Activated naive CD8-positive, alpha-beta T cell treated with anti-CD3 and anti-CD28 coated beads, Interleukin-2, amount 10 ng/mL, durations not matched to agents 7 days and 5 days (primary cell): ENCODE measurements at regions not wholly inside any gene's neighbourhood (a gene's known extent, or its start where the extent isn't known, plus 50 kb on each side); places are given as distances from the start of the nearest gene placed in this dataset. TPM values are rescaled to one million over a fixed set of nuclear protein-coding genes. Genes with fewer than 3 reads are reported as not detected.
"Not testable (repeated sequence)": the region's sequence is repeated elsewhere in the genome, so short reads cannot be mapped to it uniquely, and the experiment has no call there.

ENCODE experiments used
- ATAC-seq: fragments of 150-1000 bp; cut with Tn5 transposase; one replicate; pipeline ENCODE4 v1.10.0; 2021; ENCODE audit warnings: low read depth, moderate library complexity
- POLR2A ChIA-PET: fragments of 350-600 bp; sonication (Branson Sonifier 250); formaldehyde crosslinking; loops from one replicate; lab custom pipeline; 2021; ENCODE audit warnings: antibody characterized with exemption; lab: Charles Lee
- DNase-seq: peaks from one replicate; pipeline ENCODE4 v3.0.0; 2021
- H3K27ac Mint-ChIP-seq: one replicate; pipeline ENCODE4 v1.8.0; 2022; ENCODE audit warnings: mild to moderate bottlenecking, mixed read lengths
- H3K27me3 Mint-ChIP-seq: one replicate; pipeline ENCODE4 v1.8.0; 2022; ENCODE audit warnings: mild to moderate bottlenecking, moderate library complexity, mixed read lengths
- H3K36me3 Mint-ChIP-seq: one replicate; pipeline ENCODE4 v1.8.0; 2021; ENCODE audit warnings: mild to moderate bottlenecking, mixed read lengths
- H3K4me1 Mint-ChIP-seq: one replicate; pipeline ENCODE4 v1.8.0; 2021; ENCODE audit warnings: mixed read lengths
- H3K4me3 Mint-ChIP-seq: one replicate; pipeline ENCODE4 v1.8.0; 2022; ENCODE audit warnings: mild to moderate bottlenecking, moderate library complexity, mixed read lengths
- H3K9me3 Mint-ChIP-seq: one replicate; pipeline ENCODE4 v1.8.0; 2021; ENCODE audit warnings: mixed read lengths
- microRNA-seq: library from miRNA; unstranded; fragments of <30 nt; microRNA quantifications from one replicate; pipeline ENCODE4 v1.2.0, GENCODE V29; 2022

DNA sequence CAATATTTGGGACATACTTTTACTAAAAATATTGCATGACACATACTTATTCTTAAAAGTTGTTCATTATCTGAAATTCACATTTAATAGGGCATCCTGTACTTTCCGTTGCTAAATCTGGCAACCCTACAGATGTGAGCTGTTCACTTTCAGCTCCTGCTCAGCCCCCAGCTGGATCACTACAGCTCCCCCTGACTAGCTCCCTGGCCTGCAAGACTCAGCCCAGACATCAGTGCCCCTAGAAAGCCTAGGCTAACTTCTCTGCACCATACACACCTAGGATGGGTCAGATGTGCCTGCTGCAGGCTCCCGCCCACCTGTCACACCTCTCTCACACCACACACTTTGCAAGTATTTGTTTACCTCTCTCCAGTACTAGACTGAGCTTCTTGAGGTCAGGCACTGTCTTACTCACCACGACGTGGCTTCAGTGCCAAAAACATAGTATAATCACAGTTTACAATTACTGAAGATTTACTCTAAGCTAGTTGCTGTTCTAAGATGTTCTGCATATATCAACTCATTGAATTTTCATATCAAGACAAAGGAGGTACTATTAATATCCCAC lies 55.9 kb upstream of the WIPF3 start:
- H3K27me3 Mint-ChIP-seq, result peaks cover 13% of the 10 kb centered on the region
- POLR2A ChIA-PET, ATAC-seq: not testable (repeated sequence)

DNA sequence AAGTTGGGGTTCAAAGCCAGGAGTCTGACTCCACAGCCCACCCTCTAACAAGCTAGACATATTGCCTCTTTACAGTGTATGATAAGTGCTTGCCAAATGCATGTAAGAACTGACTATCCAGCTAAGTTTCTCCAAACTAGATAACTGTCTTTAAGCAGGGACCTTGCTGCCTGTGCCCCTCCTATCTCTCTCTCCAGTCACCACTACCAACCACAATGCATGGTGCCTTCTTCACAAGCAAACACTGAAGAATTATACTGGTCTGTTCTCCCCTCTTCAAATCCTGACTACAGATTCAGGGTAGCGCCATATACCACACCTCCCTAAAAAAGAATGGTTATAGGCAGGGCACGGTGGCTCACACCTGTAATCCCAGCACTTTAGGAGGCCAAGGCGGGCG lies 55.3 kb upstream of the WIPF3 start:
- H3K4me3 Mint-ChIP-seq, H3K36me3 Mint-ChIP-seq, H3K27ac Mint-ChIP-seq, POLR2A ChIA-PET, H3K4me1 Mint-ChIP-seq, H3K9me3 Mint-ChIP-seq, DNase-seq, ATAC-seq: not testable (repeated sequence)
- peaks cover 15% of the 10 kb centered on the region for H3K27me3 Mint-ChIP-seq

More for the DNA sequence above, 55.9 kb upstream of the WIPF3 start:
- not testable (repeated sequence) for H3K36me3 Mint-ChIP-seq, DNase-seq, H3K4me3 Mint-ChIP-seq, H3K9me3 Mint-ChIP-seq, H3K27ac Mint-ChIP-seq, H3K4me1 Mint-ChIP-seq

DNA sequence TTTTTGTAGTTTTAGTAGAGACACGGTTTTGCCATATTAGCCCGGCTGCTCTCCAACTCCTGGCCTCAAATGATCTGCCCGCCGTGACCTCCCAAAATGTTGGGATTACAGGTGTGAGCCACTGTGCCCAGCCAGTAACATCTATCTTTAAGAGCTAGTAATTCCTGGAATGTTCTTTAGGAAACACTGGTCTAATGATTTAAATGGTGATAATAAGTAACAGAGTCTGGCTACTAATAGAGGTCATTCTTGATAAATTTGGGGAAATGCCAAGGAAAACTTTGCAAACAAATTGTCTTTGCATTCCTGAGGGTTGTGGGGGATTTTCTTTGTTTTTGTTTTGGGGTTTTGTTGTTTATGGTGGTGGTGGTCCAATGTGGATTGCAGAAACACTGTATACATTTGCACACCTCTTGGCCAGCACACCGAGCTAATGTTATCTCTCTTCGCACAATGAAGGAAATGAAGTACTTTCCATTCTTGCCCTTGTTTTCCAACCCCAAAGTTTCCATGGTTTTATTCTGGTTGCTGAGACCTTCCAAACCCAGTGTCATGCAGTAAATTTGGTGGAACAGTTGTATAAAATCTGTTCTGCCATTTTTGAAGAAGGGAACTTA lies 51.3 kb upstream of the WIPF3 start:
- Mint-ChIP-seq H3K27me3 (peaks cover 13% of the 10 kb centered on the region), H3K27ac (no peak overlapping the region), H3K36me3 (no peaks in the 10 kb centered on the region), H3K4me3 (no peak overlapping the region), H3K4me1 (peaks cover 2% of the 10 kb centered on the region), H3K9me3 (no peaks in the 10 kb centered on the region)
- no peak for ATAC-seq
- POLR2A ChIA-PET, result interaction anchor here (0.5 kb wide), 1 partner anchor 529 kb away, joined by 7 read pairs; the partner anchor contains the start of gene ZNRF2
- DNase-seq, result no peak

Small RNAs in the stretch of these regions (microRNA-seq; reads per million reads assigned to microRNA genes)
- not detected for gene MIR550A3
